ENCODE measurements at regions not wholly inside any gene's neighbourhood (a gene's known extent, or its start where the extent isn't known, plus 50 kb on each side); places are given as distances from the start of the nearest gene placed in this dataset.
"Not testable (repeated sequence)": the region's sequence is repeated elsewhere in the genome, so short reads cannot be mapped to it uniquely, and the experiment has no call there.

DNA sequence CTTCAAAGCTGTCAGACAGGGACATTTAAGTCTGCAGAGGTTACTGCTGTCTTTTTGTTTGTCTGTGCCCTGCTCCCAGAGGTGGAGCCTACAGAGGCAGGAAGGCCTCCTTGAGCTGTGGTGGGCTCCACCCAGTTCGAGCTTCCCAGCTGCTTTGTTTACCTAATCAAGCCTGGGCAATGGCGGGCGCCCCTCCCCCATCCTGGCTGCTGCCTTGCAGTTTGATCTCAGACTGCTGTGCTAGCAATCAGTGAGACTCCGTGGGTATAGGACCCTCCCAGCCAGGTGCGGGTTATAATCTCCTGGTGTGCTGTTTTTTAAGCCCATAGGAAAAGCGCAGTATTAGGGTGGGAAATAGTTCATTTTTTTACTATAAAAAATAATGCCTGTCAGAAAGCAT, 894.2 kb downstream of the EFNA5 start:
- H3K9ac ChIP-seq (ENCODE audit: low read depth, low read length); in situ Hi-C loops (cut with MboI; ENCODE audit: low sequenced_read_pairs); H4K20me1 ChIP-seq (ENCODE audit: insufficient read depth, low read length); POLR2A ChIA-PET (ENCODE audit: unreplicated experiment); H3K79me1 ChIP-seq (ENCODE audit: low read depth in 1 of 2, low read length in 2 of 2); H4K5ac ChIP-seq (ENCODE audit: low read depth, low read length); H3K27ac ChIP-seq (ENCODE audit: insufficient read depth, low read length); H3K36me3 ChIP-seq (ENCODE audit: control insufficient read depth, insufficient read depth, low read length); H2BK120ac ChIP-seq (ENCODE audit: low read depth, low read length); H2BK20ac ChIP-seq (ENCODE audit: low read depth, low read length); H4K91ac ChIP-seq (ENCODE audit: insufficient read depth, low read depth, low read length); H2AK5ac ChIP-seq (ENCODE audit: low read depth, low read length); intact Hi-C loops (cut with micrococcal nuclease); H3K4me3 ChIP-seq (ENCODE audit: insufficient read depth, low read depth, low read length); H2AK9ac ChIP-seq (replicated peaks; ENCODE audit: low read depth, low read length, poor library complexity); H3K18ac ChIP-seq (ENCODE audit: low read depth, low read length); H2AFZ ChIP-seq (replicated peaks; ENCODE audit: low read length, poor library complexity); H2BK15ac ChIP-seq (ENCODE audit: low read depth, low read length); H3K23ac ChIP-seq (ENCODE audit: low read depth, low read length); DNase-seq; BruUV-seq (replicated peaks); H2BK5ac ChIP-seq (ENCODE audit: low read depth, low read length, poor library complexity, severe bottlenecking); H3K4ac ChIP-seq (ENCODE audit: low read depth, low read length); H3K4me1 ChIP-seq (ENCODE audit: control insufficient read depth, insufficient read depth, low read length); H3K14ac ChIP-seq (replicated peaks; ENCODE audit: low read depth, low read length); dilution Hi-C loops (cut with HindIII; ENCODE audit: low sequenced_read_pairs, unreplicated experiment); ATAC-seq (ENCODE audit: low read depth); H3K4me2 ChIP-seq (ENCODE audit: low read depth, low read length); CTCF ChIA-PET; H4K8ac ChIP-seq (ENCODE audit: low read depth in 2 of 2, low read length in 2 of 2); H3K27me3 ChIP-seq (ENCODE audit: control insufficient read depth, insufficient read depth, low read length); H3K9me3 ChIP-seq (ENCODE audit: control insufficient read depth, insufficient read depth, low read length); H3K56ac ChIP-seq (ENCODE audit: extremely low read depth, insufficient read depth, low read length); H3K9me1 ChIP-seq (ENCODE audit: insufficient read depth, low read length): not testable (repeated sequence)
- WGBS, 2 experiments (ENCODE audit: extremely low coverage in 2 of 2, insufficient read length in 1 of 2): no CpG with 5 or more reads among the region's 6 CpGs

Data from IMR-90 (cell line).